GM19395 (cell line): ENCODE measurements at regions not wholly inside any gene's neighbourhood (a gene's known extent, or its start where the extent isn't known, plus 50 kb on each side); places are given as distances from the start of the nearest gene placed in this dataset.
"Not testable (repeated sequence)": the region's sequence is repeated elsewhere in the genome, so short reads cannot be mapped to it uniquely, and the experiment has no call there.

Experiments
- ATAC-seq: cut with Tn5 transposase; IDR thresholded peaks from one replicate; pipeline ENCODE4 v1.9.1; 2021; ENCODE audit warnings: mild to moderate bottlenecking, moderate library complexity; ENCODE audit not compliant: unreplicated experiment

DNA sequence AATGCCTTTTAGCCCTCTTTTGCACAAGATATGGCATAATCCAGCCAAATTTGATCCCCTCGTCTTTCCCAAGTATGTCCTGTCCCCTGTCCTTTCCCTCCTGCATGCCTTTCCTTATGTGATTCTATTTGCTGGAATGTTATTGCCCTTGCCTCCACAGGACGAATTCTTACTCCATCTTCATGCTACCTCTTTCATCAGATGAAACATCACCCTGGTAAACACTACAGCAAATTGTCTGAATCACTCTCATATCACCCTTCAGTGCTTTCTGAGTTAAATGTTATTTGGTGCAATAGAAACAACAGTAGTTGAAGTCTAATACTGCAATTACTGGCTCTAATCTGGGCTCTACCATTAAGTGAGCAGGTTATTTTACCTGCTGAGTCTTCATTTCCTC, 52.2 kb upstream of the FAT1 start:
- ATAC-seq, result no peak

DNA sequence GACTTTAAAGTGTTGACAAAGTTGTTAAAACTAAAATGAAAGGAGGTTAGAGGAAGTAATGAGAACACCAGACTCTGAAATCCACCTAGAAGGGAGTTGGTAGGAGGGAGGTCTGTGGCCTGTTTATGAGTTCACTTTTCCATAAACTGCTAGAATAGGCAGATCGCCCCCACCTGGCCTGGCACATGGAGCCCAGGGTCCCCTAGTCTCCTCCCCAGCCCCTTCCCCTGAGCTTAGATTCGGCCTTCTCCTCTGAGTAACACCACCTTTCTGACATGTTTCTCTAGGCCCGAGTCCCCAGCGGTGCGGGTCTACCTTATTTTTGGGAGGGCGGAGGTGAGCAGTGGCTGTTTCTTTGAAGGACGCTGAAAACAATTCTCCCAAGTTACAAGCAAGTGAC, 54.5 kb upstream of the FAT1 start:
- no peak for ATAC-seq

GRCh38 chr4:186780291-186781031, 56.8 kb upstream of the FAT1 start:
- ATAC-seq, result no peak

DNA sequence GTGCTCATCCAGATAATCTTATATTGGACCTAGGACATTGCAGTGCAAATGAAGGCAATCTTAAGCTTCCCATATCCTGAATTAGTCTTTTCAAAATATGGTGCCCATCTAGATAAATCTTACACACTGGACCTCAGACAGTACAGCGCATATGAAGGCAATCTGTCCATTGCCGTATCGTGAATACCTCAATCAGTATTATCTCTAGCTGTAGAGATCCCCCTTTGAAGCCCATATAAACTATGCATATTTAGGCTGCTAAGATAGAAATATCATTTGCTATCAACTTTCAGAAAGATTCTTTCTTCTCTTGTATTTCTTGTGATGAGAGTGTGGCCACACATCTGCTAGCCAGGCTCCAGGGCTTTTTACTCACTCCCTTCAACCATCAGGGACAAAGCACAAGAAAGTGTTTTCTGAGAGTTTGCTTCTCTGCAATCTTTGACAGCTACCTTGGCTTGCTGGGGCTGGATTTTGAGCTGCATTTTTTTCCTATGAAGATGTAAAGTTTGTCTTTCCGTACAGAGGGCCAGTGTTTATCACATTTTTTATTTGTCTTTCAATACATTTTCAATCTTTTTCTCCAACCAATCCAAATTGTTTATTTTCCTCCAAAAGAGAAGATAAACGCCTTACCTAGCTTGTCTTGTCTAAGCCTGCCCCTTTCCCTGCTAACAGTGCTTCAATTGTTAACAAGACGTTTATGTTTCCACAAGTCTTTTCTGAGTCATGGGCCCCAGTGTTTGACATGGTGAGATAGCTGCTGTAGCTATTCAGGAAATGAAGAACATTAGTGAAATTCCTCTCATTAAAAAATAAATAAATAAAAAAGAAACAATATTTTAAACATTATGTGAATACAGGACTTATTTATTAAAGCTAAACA, 57.6 kb upstream of the FAT1 start:
- ATAC-seq, result no peak

GRCh38 chr4:186782302-186782701, 58.6 kb upstream of the FAT1 start:
- no peak for ATAC-seq

- no peak for ATAC-seq
Observed at GRCh38 chr4:186787536-186787935, 63.9 kb upstream of the FAT1 start.

DNA sequence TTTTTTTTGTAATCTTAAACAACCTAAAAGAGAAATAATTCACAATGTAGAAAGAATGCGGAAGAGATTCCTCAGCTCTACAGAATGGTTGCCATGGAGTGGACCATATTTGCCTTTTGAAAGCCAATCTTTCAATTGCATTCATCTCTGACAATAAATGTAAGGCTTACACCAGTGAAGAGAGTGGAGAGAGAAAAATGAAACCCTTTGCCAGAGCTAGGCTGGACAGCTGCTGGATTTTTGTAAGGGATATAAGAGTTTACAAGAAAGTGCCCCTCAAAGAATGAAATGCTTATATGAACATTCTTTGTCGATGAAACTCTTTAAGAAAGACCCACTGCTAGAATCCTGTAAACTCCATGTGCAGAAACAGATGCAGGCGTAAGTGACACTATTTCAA, 66.0 kb upstream of the FAT1 start:
- ATAC-seq, result no peak

DNA sequence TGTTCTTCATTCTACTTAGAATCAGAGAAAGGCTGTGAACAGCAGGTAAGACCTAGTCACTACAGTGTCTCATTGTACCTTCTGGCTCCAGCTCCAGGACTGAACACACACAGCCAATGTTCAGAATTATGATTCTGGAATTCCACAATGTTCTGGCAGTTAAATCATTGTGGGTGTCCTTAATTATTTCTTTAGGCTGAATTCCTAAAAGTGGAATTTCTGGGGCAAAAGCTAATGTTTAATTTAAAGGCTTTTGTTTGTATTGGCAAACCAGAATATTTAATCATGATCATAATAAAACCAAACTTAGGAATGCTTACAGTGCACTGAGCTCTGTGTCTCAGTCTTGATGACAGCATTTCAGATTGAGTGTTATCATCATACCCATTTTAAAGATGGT, 67.0 kb upstream of the FAT1 start:
- no peak for ATAC-seq

DNA sequence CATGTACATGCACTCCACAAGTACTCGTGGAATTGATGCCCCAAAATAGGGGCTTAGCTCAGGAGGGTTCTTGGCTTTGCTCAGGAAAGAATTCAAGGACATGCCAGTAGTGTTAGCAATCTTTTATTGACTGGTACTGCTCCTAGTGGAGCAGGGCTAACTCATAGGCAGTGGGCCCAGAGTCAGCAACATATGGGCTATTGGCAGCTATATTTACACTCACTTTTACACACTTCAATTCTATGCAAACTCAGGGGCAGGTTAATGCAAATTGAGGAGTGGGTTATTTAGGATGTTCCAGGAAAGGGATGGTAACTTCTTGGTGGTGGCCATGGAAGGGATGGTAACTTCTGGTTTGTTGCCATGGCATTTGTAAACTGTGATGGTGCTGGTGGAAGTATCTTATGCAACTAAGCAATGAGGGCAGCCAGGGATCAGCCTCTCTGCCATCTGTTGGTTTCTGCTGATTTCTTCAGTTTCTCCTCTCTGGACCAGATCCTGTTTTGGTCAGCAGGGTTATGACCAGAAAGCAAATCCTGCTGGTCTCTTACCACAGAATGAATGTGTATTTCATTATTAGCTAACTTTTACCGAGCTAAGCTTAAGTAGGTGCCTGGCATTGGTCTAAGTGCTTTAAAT, 69.2 kb upstream of the FAT1 start:
- no peak for ATAC-seq

DNA sequence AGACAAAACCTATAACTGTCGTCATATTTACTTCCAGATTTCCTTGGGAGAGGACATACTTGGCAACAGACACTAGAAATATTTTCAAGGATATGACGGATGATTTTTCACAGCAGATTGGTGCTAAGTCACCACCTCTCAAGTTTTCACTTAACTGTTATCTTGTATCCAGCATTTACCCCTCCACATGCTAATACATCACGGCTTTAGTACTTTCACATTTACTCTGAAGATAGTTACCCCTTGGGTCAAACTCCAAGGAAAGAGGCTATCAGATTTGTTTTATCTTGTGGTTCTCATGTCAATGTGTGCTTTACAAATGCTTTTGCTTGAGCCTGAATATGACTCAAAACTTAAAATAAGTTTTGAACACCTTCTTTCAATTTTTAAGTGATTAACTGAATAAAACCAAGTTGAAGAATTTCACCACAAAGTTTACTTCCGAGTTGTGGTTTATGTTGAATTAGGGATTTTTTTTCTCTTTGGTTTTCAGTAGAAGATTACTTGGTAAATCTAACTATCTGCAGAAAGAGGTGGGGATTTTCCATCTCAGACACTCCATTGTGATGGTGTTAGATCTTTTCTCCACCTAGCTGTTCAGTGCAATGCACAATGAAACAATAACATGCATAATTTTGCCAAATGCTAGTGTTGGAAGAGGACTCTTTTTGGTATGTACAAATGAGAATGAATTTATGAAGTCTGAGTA, 75.4 kb upstream of the FAT1 start:
- no peak for ATAC-seq

- no peak for ATAC-seq
Observed at GRCh38 chr4:186805020-186805820, 81.6 kb upstream of the FAT1 start.

GRCh38 chr4:186805917-186806316, 82.3 kb upstream of the FAT1 start:
- ATAC-seq, result not testable (repeated sequence)

- ATAC-seq, result no peak
Observed at GRCh38 chr4:186806679-186807421, 83.2 kb upstream of the FAT1 start.

DNA sequence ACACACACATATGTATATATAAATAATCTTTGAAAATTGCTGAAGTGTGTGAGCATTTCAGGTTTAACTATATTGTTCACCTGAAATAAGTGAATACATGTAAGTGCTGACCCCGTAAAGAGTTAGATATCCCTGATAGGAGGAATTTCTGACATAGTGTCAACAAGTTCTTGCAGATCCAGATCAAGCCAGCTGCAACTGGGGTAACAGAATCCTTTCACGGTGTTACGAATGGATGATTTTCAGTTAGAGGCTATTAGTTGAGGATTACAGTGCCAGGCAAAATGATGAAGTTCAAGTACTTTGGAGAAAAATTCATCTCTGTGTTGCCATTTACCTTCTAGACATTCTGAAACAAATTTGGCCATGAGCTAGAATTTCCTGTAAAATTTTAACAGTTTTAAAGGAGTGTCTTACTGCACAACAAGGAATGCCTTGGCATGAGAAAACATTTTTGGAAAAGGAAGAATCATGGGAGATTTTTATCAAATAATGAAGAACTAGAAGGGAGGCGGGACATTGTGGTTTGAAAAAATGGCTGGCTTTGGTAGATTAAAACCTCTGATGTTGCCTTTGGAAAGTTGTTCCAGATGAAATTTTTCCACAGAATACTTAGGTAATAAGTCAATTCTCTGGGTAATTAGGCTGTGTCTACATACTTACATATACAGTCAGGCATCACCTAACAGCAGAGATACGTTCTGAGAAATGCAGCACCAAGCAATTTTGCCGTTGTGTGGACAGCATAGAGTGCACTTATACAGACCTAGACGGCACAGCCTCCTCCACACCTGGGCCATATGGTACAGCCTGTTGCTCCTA, 84.4 kb upstream of the FAT1 start:
- no peak for ATAC-seq

GRCh38 chr4:186808630-186809018, 85.0 kb upstream of the FAT1 start:
- ATAC-seq, result no peak

DNA sequence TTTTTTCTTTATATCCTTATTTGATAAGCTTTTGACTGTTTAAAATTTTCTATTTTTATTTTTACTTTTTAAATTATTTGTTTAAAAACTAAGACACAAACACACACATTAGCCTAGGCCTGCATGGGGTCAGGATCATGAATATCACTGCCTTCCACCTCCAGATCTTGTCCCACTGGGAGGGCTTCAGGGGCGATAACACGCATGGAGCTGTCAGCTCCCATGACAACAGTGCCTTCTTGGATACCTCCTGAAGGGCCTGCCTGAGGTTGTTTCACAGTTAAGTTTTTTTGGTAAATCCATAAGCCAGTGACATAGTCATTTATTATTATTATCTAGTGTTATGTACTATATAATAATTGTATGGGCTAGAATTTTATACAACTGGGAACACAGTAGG, 85.4 kb upstream of the FAT1 start:
- no peak for ATAC-seq

GRCh38 chr4:186810613-186811150, 87.0 kb upstream of the FAT1 start:
- ATAC-seq, result no peak

GRCh38 chr4:186812592-186812991, 88.9 kb upstream of the FAT1 start:
- no peak for ATAC-seq
